HUES6 (cell line): ENCODE measurements at regions not wholly inside any gene's neighbourhood (a gene's known extent, or its start where the extent isn't known, plus 50 kb on each side); places are given as distances from the start of the nearest gene placed in this dataset.

Experiments
- H3K27ac ChIP-seq: 2 replicates; pipeline ENCODE4 v1.7.0; 2013; ENCODE audit warnings: low read depth, mild to moderate bottlenecking, low read length, inconsistent platforms
- H3K27me3 ChIP-seq: 2 replicates; pipeline ENCODE4 v1.6.1; 2013; ENCODE audit warnings: low read length; ENCODE audit not compliant: control insufficient read depth, insufficient read depth
- H3K36me3 ChIP-seq: 2 replicates; pipeline ENCODE4 v1.6.1; 2013; ENCODE audit warnings: low read length; ENCODE audit not compliant: control insufficient read depth, insufficient read depth
- H3K4me1 ChIP-seq: 2 replicates; pipeline ENCODE4 v1.6.1; 2013; ENCODE audit warnings: low read length; ENCODE audit not compliant: control insufficient read depth, insufficient read depth
- H3K4me3 ChIP-seq: 2 replicates; pipeline ENCODE4 v1.5.1; 2013; ENCODE audit warnings: low read depth, low read length
- H3K9ac ChIP-seq: one replicate; pipeline ENCODE4 v1.6.1; 2013; ENCODE audit warnings: mild to moderate bottlenecking, low read length
- H3K9me3 ChIP-seq: 2 replicates; pipeline ENCODE4 v1.6.1; 2013; ENCODE audit warnings: low read depth, low read length; ENCODE audit not compliant: control insufficient read depth, insufficient read depth

- H3K9me3 ChIP-seq: no peaks in the 10 kb centered on the region
- no peaks in the 10 kb centered on the region for H3K36me3 ChIP-seq
- no peak overlapping the region for H3K9ac ChIP-seq
- H3K4me3 ChIP-seq: no peak overlapping the region
- H3K27ac ChIP-seq: no peak overlapping the region
- H3K27me3 ChIP-seq: no peaks in the 10 kb centered on the region
- peaks cover 13% of the 10 kb centered on the region; the same call in 1 of the 2 replicates for H3K4me1 ChIP-seq
These were observed 132.9 kb upstream of the CCDC68 start for GRCh38 chr18:55092166-55092565.

- no peak overlapping the region for H3K27ac ChIP-seq
- no peaks in the 10 kb centered on the region for H3K27me3 ChIP-seq
- no peak overlapping the region for H3K9ac ChIP-seq
- H3K4me3 ChIP-seq: no peak overlapping the region
- H3K4me1 ChIP-seq: 0 out of 2 replicates have a peak, but pooled peaks cover 4% of the 10 kb centered on the region
- no peaks in the 10 kb centered on the region for H3K9me3 ChIP-seq
- H3K36me3 ChIP-seq: no peaks in the 10 kb centered on the region
These were observed 131.4 kb upstream of the CCDC68 start for GRCh38 chr18:55090564-55091188.

GRCh38 chr18:55089610-55090009 is 130.3 kb upstream of the CCDC68 start:
- H3K9ac ChIP-seq: no peak overlapping the region
- no peaks in the 10 kb centered on the region for H3K9me3 ChIP-seq
- H3K4me3 ChIP-seq: no peak overlapping the region
- H3K27me3 ChIP-seq: no peaks in the 10 kb centered on the region
- H3K27ac ChIP-seq: no peak overlapping the region
- H3K36me3 ChIP-seq: no peaks in the 10 kb centered on the region
- H3K4me1 ChIP-seq: no peaks in the 10 kb centered on the region

- H3K4me3 ChIP-seq: no peak overlapping the region
- H3K4me1 ChIP-seq: no peaks in the 10 kb centered on the region
- H3K27ac ChIP-seq: no peak overlapping the region
These were observed 129.3 kb upstream of the CCDC68 start for GRCh38 chr18:55088561-55088960.

GRCh38 chr18:55088000-55088401 is 128.7 kb upstream of the CCDC68 start:
- no peaks in the 10 kb centered on the region for H3K36me3 ChIP-seq
- H3K9me3 ChIP-seq: no peaks in the 10 kb centered on the region
- H3K9ac ChIP-seq: no peak overlapping the region
- H3K27ac ChIP-seq: no peak overlapping the region
- H3K4me3 ChIP-seq: no peak overlapping the region
- H3K4me1 ChIP-seq: no peaks in the 10 kb centered on the region
- no peaks in the 10 kb centered on the region for H3K27me3 ChIP-seq

More at GRCh38 chr18:55088561-55088960, 129.3 kb upstream of the CCDC68 start:
- Histone ChIP-seq H3K9me3 (no peaks in the 10 kb centered on the region), H3K27me3 (no peaks in the 10 kb centered on the region), H3K36me3 (no peaks in the 10 kb centered on the region), H3K9ac (no peak overlapping the region)

GRCh38 chr18:55086906-55087305 is 127.6 kb upstream of the CCDC68 start:
- no peaks in the 10 kb centered on the region for H3K4me1 ChIP-seq
- no peaks in the 10 kb centered on the region for H3K36me3 ChIP-seq
- H3K27me3 ChIP-seq: no peaks in the 10 kb centered on the region
- no peak overlapping the region for H3K4me3 ChIP-seq
- no peaks in the 10 kb centered on the region for H3K9me3 ChIP-seq
- H3K9ac ChIP-seq: no peak overlapping the region
- H3K27ac ChIP-seq: no peak overlapping the region

- Histone ChIP-seq H3K4me3 (no peak overlapping the region), H3K27me3 (no peaks in the 10 kb centered on the region), H3K9me3 (no peaks in the 10 kb centered on the region), H3K9ac (no peak overlapping the region), H3K27ac (no peak overlapping the region), H3K4me1 (no peaks in the 10 kb centered on the region), H3K36me3 (no peaks in the 10 kb centered on the region)
These were observed 126.5 kb upstream of the CCDC68 start for GRCh38 chr18:55085557-55086285.

GRCh38 chr18:55084550-55084949 is 125.3 kb upstream of the CCDC68 start:
- Histone ChIP-seq H3K36me3 (no peaks in the 10 kb centered on the region), H3K27me3 (no peaks in the 10 kb centered on the region), H3K9me3 (no peaks in the 10 kb centered on the region), H3K4me1 (no peaks in the 10 kb centered on the region), H3K9ac (no peak overlapping the region), H3K27ac (no peak overlapping the region), H3K4me3 (no peak overlapping the region)

- no peaks in the 10 kb centered on the region for H3K4me1 ChIP-seq
- no peak overlapping the region for H3K9ac ChIP-seq
- no peaks in the 10 kb centered on the region for H3K9me3 ChIP-seq
- no peak overlapping the region for H3K4me3 ChIP-seq
- H3K27ac ChIP-seq: no peak overlapping the region
- H3K27me3 ChIP-seq: no peaks in the 10 kb centered on the region
- no peaks in the 10 kb centered on the region for H3K36me3 ChIP-seq
These were observed 124.2 kb upstream of the CCDC68 start for GRCh38 chr18:55083461-55083860.

- Histone ChIP-seq H3K27ac (no peak overlapping the region), H3K4me1 (no peaks in the 10 kb centered on the region), H3K27me3 (no peaks in the 10 kb centered on the region), H3K36me3 (no peaks in the 10 kb centered on the region), H3K9me3 (no peaks in the 10 kb centered on the region), H3K9ac (no peak overlapping the region), H3K4me3 (no peak overlapping the region)
These were observed 120.5 kb upstream of the CCDC68 start for GRCh38 chr18:55079481-55080355.

- Histone ChIP-seq H3K4me3 (no peak overlapping the region), H3K9me3 (no peaks in the 10 kb centered on the region), H3K36me3 (no peaks in the 10 kb centered on the region), H3K9ac (no peak overlapping the region), H3K27me3 (no peaks in the 10 kb centered on the region), H3K27ac (no peak overlapping the region), H3K4me1 (no peaks in the 10 kb centered on the region)
These were observed 119.8 kb upstream of the CCDC68 start for GRCh38 chr18:55079067-55079466.
